A673 (cell line): ENCODE measurements at regions not wholly inside any gene's neighbourhood (a gene's known extent, or its start where the extent isn't known, plus 50 kb on each side); places are given as distances from the start of the nearest gene placed in this dataset.

Experiments
- BruUV-seq: library from RNA; stranded (reverse); fragments of 400-500 nt; replicated peaks from 2 replicates; lab custom pipeline; 2021; lab: Mats Ljungman, UMichigan
- CTCF ChIA-PET: fragments of 300-600 bp; sonication (Branson Sonifier 250); formaldehyde crosslinking; loops from one replicate; lab custom pipeline; 2022; ENCODE audit warnings: antibody characterized with exemption; lab: Charles Lee
- POLR2A ChIA-PET: fragments of 300-600 bp; sonication (Branson Sonifier 250); formaldehyde crosslinking; loops from one replicate; lab custom pipeline; 2022; ENCODE audit warnings: antibody characterized with exemption; ENCODE audit not compliant: low non-redundant PET; lab: Charles Lee
- DNase-seq: peaks from one replicate; pipeline ENCODE4 v3.0.0-alpha.2; 2015; ENCODE audit warnings: low spot score
- H3K27ac ChIP-seq: fragments of 200-600 bp; sonication (generic); 2 replicates; pipeline ENCODE4 v1.5.1; 2016; ENCODE audit warnings: mixed run types, low read depth, mild to moderate bottlenecking, mixed read lengths, antibody characterized with exemption, low read length; ENCODE audit not compliant: poor library complexity, severe bottlenecking
- H3K27me3 ChIP-seq: fragments of 200-600 bp; sonication (generic); replicated peaks from 2 replicates; pipeline ENCODE4 v1.6.1; 2017; ENCODE audit warnings: mixed run types, low read depth, mild to moderate bottlenecking, mixed read lengths, antibody characterized with exemption, low read length; ENCODE audit not compliant: insufficient read depth, poor library complexity
- H3K36me3 ChIP-seq: fragments of 200-600 bp; sonication (generic); 2 replicates; pipeline ENCODE4 v1.6.1; 2016; ENCODE audit warnings: mixed run types, mild to moderate bottlenecking, mixed read lengths, antibody characterized with exemption, low read length; ENCODE audit not compliant: insufficient read depth, poor library complexity, severe bottlenecking
- H3K4me1 ChIP-seq: fragments of 200-600 bp; sonication (generic); 2 replicates; pipeline ENCODE4 v1.6.1; 2017; ENCODE audit warnings: mixed run types, mild to moderate bottlenecking, mixed read lengths, antibody characterized with exemption, low read length; ENCODE audit not compliant: insufficient read depth, poor library complexity, severe bottlenecking
- H3K4me3 ChIP-seq: fragments of 200-600 bp; sonication (generic); 2 replicates; pipeline ENCODE4 v1.5.1; 2016; ENCODE audit warnings: low read depth, mixed run types, mild to moderate bottlenecking, mixed read lengths, low read length; ENCODE audit not compliant: poor library complexity, severe bottlenecking
- H3K9me3 ChIP-seq: fragments of 200-600 bp; sonication (generic); 2 replicates; pipeline ENCODE4 v1.6.1; 2016; ENCODE audit warnings: mixed run types, low read depth, mild to moderate bottlenecking, mixed read lengths, antibody characterized with exemption, low read length; ENCODE audit not compliant: poor library complexity, severe bottlenecking
- EZH2 ChIP-seq: fragments of 200-600 bp; sonication (generic); IDR thresholded peaks from 2 replicates; pipeline ENCODE4 v1.6.1; 2017; ENCODE audit warnings: borderline replicate concordance, low read depth, mild to moderate bottlenecking, mixed read lengths, antibody characterized with exemption, low read length; ENCODE audit not compliant: poor library complexity, severe bottlenecking
- intact Hi-C: fragments of 100-400 bp; cut with micrococcal nuclease; formaldehyde crosslinking; loops from one replicate; pipeline ENCODE4 v1.10.0; 2022; ENCODE audit not compliant: unreplicated experiment
- TF ChIP-seq, protein P1 (sequence below): fragments of 300-800, 200-600 bp; sonication (generic); conservative IDR thresholded peaks from 2 replicates; pipeline ENCODE4 v1.5.1; 2017; ENCODE audit warnings: low read depth, mild to moderate bottlenecking, antibody characterized with exemption, low read length, moderate library complexity, mixed read lengths

DNA sequence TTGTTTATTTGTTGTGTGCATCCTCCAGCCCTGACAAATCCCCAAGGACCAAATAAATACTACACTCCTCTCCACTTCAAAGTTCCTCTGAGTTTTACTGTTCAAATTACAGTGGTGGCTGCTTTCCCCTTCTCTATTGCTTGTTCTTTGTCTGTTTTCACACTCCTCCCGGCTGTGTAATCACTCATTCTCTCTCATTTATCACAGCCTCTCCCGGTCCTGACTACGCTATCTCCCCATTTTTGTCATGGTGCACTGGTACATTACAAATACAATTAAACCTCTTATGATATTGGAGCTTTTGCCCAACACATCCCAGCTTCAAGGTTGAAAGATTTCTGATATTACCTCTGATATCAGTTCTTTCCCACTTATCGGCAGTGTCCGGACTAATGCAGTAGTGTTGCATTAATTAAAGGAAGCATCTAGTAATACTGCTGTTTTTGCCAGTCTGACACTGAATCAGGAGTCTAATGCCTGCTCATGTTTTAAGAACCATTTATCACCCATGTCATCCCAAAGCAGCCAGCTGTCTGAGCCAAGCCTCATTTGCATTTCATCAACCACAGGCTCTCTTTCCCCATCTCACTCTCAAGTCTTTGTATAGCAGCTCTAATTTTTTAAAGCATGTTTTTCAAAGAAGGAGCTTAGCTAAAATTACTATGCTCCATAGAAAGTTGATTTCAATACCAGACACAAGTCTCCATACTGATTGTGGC is 740.5 kb downstream of the ROBO2 start:
- Histone ChIP-seq H3K27me3 (no peaks in the 10 kb centered on the region), H3K27ac (no peak overlapping the region), H3K4me1 (peaks cover 4% of the 10 kb centered on the region), H3K4me3 (no peak overlapping the region), H3K36me3 (no peaks in the 10 kb centered on the region), H3K9me3 (no peaks in the 10 kb centered on the region)
- POLR2A ChIA-PET = no interaction called here
- BruUV-seq = no TSS peak
- CTCF ChIA-PET = no interaction called here
- DNase-seq = peak; percentile 13
- TF ChIP-seq, protein P1, sequence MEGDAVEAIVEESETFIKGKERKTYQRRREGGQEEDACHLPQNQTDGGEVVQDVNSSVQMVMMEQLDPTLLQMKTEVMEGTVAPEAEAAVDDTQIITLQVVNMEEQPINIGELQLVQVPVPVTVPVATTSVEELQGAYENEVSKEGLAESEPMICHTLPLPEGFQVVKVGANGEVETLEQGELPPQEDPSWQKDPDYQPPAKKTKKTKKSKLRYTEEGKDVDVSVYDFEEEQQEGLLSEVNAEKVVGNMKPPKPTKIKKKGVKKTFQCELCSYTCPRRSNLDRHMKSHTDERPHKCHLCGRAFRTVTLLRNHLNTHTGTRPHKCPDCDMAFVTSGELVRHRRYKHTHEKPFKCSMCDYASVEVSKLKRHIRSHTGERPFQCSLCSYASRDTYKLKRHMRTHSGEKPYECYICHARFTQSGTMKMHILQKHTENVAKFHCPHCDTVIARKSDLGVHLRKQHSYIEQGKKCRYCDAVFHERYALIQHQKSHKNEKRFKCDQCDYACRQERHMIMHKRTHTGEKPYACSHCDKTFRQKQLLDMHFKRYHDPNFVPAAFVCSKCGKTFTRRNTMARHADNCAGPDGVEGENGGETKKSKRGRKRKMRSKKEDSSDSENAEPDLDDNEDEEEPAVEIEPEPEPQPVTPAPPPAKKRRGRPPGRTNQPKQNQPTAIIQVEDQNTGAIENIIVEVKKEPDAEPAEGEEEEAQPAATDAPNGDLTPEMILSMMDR = no peak
- TF ChIP-seq EZH2 = no peak
- intact Hi-C loops = no loop called here

DNA sequence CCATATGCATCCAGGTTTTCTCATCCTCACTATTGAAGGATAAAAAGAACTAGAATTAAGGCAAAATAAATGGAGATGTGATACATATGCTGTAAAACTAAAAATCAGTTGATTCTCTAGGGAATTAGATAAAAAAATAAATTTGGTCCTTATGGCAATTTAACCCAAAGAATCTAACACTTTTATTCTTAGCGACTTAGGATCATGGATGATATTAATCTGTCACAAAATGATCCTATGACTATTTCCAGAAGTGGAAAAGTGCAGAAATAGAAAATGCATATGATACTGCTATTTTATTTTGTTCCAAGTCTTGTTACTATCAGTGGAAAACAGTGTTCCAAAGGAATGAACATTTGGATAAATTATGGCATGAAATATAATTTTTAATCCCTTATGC is 746.3 kb downstream of the ROBO2 start:
- TF ChIP-seq, protein P1 = no peak
- no peak for TF ChIP-seq EZH2

GRCh38 chr3:77795013-77795412 is 755.1 kb downstream of the ROBO2 start:
- Histone ChIP-seq H3K9me3 (no peaks in the 10 kb centered on the region), H3K4me3 (no peak overlapping the region), H3K27ac (no peak overlapping the region), H3K36me3 (no peaks in the 10 kb centered on the region), H3K27me3 (no peaks in the 10 kb centered on the region), H3K4me1 (no peaks in the 10 kb centered on the region)
- DNase-seq = no peak
- no TSS peak for BruUV-seq
- POLR2A ChIA-PET = no interaction called here
- TF ChIP-seq, protein P1 = no peak
- TF ChIP-seq EZH2 = no peak
- CTCF ChIA-PET = no interaction called here
- intact Hi-C loops = no loop called here

More for the DNA sequence above, 746.3 kb downstream of the ROBO2 start:
- Histone ChIP-seq H3K27me3 (no peaks in the 10 kb centered on the region), H3K36me3 (no peaks in the 10 kb centered on the region), H3K4me1 (no peaks in the 10 kb centered on the region), H3K27ac (no peak overlapping the region), H3K9me3 (no peaks in the 10 kb centered on the region), H3K4me3 (no peak overlapping the region)
- POLR2A ChIA-PET = no interaction called here
- intact Hi-C loops = no loop called here
- no TSS peak for BruUV-seq
- no peak for DNase-seq
- CTCF ChIA-PET = no interaction called here
